ENCODE measurements at regions not wholly inside any gene's neighbourhood (a gene's known extent, or its start where the extent isn't known, plus 50 kb on each side); places are given as distances from the start of the nearest gene placed in this dataset.

- no peak for TF ChIP-seq EZH2 (IDR thresholded peaks at IDR 0.05; ENCODE audit: borderline replicate concordance)
- TF ChIP-seq, protein P1, sequence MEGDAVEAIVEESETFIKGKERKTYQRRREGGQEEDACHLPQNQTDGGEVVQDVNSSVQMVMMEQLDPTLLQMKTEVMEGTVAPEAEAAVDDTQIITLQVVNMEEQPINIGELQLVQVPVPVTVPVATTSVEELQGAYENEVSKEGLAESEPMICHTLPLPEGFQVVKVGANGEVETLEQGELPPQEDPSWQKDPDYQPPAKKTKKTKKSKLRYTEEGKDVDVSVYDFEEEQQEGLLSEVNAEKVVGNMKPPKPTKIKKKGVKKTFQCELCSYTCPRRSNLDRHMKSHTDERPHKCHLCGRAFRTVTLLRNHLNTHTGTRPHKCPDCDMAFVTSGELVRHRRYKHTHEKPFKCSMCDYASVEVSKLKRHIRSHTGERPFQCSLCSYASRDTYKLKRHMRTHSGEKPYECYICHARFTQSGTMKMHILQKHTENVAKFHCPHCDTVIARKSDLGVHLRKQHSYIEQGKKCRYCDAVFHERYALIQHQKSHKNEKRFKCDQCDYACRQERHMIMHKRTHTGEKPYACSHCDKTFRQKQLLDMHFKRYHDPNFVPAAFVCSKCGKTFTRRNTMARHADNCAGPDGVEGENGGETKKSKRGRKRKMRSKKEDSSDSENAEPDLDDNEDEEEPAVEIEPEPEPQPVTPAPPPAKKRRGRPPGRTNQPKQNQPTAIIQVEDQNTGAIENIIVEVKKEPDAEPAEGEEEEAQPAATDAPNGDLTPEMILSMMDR (IDR thresholded peaks at IDR 0.05; ENCODE audit: poor library complexity), result no peak
These were observed 1060.3 kb downstream of the DSC3 start for GRCh38 chr18:29982218-29982617.

Measured in hepatocyte (in vitro differentiated cells).